SK-N-SH treated with all-trans-retinoic acid at 6 μM for 48 hours (cell line): ENCODE measurements at regions not wholly inside any gene's neighbourhood (a gene's known extent, or its start where the extent isn't known, plus 50 kb on each side); places are given as distances from the start of the nearest gene placed in this dataset.
A peak's percentile ranks its signal among the peaks of the same experiment; 100 is the strongest.

Experiments used
- ATAC-seq: fragments of 200-7000 bp; cut with Tn5 transposase; 3 replicates; pipeline ENCODE4 v1.9.1; 2020; ENCODE audit warnings: mild to moderate bottlenecking, moderate library complexity
- ARNTL ChIP-seq: fragments of 450-650 bp; formaldehyde crosslinking; IDR thresholded peaks from 2 replicates; pipeline ENCODE4 v1.5.0; 2020; ENCODE audit warnings: low read depth, mild to moderate bottlenecking, moderate library complexity, borderline replicate concordance
- CSDC2 ChIP-seq: fragments of 250-450 bp; sonication (Bioruptor Pico); IDR thresholded peaks from 2 replicates; pipeline ENCODE4 v1.5.0; 2020; ENCODE audit warnings: mild to moderate bottlenecking, moderate library complexity
- ESRRG ChIP-seq: fragments of 250-450 bp; sonication (Bioruptor Pico); IDR thresholded peaks from 2 replicates; pipeline ENCODE4 v1.6.1; 2021; ENCODE audit warnings: mild to moderate bottlenecking
- GLIS3 ChIP-seq: fragments of 250-450 bp; sonication (Bioruptor Pico); IDR thresholded peaks from 2 replicates; pipeline ENCODE4 v1.5.0; 2020; ENCODE audit warnings: mild to moderate bottlenecking, moderate library complexity
- ISL1 ChIP-seq: fragments of 250-450 bp; sonication (Bioruptor Pico); IDR thresholded peaks from 2 replicates; pipeline ENCODE4 v2.1.2; 2022; ENCODE audit warnings: mild to moderate bottlenecking, moderate library complexity
- OSR1 ChIP-seq: fragments of 250-450 bp; sonication (Bioruptor Pico); IDR thresholded peaks from 2 replicates; pipeline ENCODE4 v1.8.0; 2022; ENCODE audit warnings: moderate library complexity, mild to moderate bottlenecking, inconsistent platforms
- PPARA ChIP-seq: fragments of 250-450 bp; sonication (Bioruptor Pico); IDR thresholded peaks from 2 replicates; pipeline ENCODE4 v1.5.0; 2020; ENCODE audit warnings: mild to moderate bottlenecking, borderline replicate concordance
- RARB ChIP-seq: fragments of 250-450 bp; sonication (Bioruptor Pico); IDR thresholded peaks from 2 replicates; pipeline ENCODE4 v1.8.0; 2021; ENCODE audit warnings: mild to moderate bottlenecking, moderate library complexity
- SNAI2 ChIP-seq: fragments of 250-450 bp; sonication (Bioruptor Pico); IDR thresholded peaks from 2 replicates; pipeline ENCODE4 v1.5.0; 2020; ENCODE audit warnings: mild to moderate bottlenecking, moderate library complexity
- TOX ChIP-seq: fragments of 250-450 bp; sonication (Bioruptor Pico); IDR thresholded peaks from 2 replicates; pipeline ENCODE4 v1.8.0; 2021; ENCODE audit warnings: mild to moderate bottlenecking, moderate library complexity, borderline replicate concordance
- ZC3H10 ChIP-seq: fragments of 250-450 bp; sonication (Bioruptor Pico); IDR thresholded peaks from 2 replicates; pipeline ENCODE4 v1.5.1; 2021; ENCODE audit warnings: mild to moderate bottlenecking, moderate library complexity
- ZFP3 ChIP-seq: fragments of 250-450 bp; sonication (Bioruptor Pico); IDR thresholded peaks from 2 replicates; pipeline ENCODE4 v1.5.0; 2020; ENCODE audit warnings: mild to moderate bottlenecking, moderate library complexity
- ZFP30 ChIP-seq: fragments of 450-650 bp; formaldehyde crosslinking; IDR thresholded peaks from 2 replicates; pipeline ENCODE4 v1.5.0; 2022; ENCODE audit warnings: mild to moderate bottlenecking, moderate library complexity
- ZNF565 ChIP-seq: fragments of 450-650 bp; formaldehyde crosslinking; conservative IDR thresholded peaks from 2 replicates; pipeline ENCODE4 v1.5.0; 2020; ENCODE audit warnings: low read depth, mild to moderate bottlenecking, moderate library complexity
- ZNF70 ChIP-seq: fragments of 450-650 bp; formaldehyde crosslinking; IDR thresholded peaks from 2 replicates; pipeline ENCODE4 v1.5.0; 2020; ENCODE audit warnings: mild to moderate bottlenecking, moderate library complexity
- ZNF8 ChIP-seq: fragments of 450-650 bp; formaldehyde crosslinking; IDR thresholded peaks from 2 replicates; pipeline ENCODE4 v1.5.0; 2020; ENCODE audit warnings: mild to moderate bottlenecking, moderate library complexity
- TF ChIP-seq, protein P1 (sequence below): fragments of 250-450 bp; sonication (Bioruptor Pico); IDR thresholded peaks from 2 replicates; pipeline ENCODE4 v1.5.1; 2021; ENCODE audit warnings: mild to moderate bottlenecking, moderate library complexity
- TF ChIP-seq, protein P2 (sequence below): fragments of 250-450 bp; sonication (Bioruptor Pico); IDR thresholded peaks from 2 replicates; pipeline ENCODE4 v1.8.0; 2020; ENCODE audit warnings: mild to moderate bottlenecking, moderate library complexity, borderline replicate concordance
- TF ChIP-seq, protein P3 (sequence below): fragments of 250-450 bp; sonication (Bioruptor Pico); IDR thresholded peaks from 2 replicates; pipeline ENCODE4 v1.5.1; 2020; ENCODE audit warnings: low read depth, mild to moderate bottlenecking, moderate library complexity

DNA sequence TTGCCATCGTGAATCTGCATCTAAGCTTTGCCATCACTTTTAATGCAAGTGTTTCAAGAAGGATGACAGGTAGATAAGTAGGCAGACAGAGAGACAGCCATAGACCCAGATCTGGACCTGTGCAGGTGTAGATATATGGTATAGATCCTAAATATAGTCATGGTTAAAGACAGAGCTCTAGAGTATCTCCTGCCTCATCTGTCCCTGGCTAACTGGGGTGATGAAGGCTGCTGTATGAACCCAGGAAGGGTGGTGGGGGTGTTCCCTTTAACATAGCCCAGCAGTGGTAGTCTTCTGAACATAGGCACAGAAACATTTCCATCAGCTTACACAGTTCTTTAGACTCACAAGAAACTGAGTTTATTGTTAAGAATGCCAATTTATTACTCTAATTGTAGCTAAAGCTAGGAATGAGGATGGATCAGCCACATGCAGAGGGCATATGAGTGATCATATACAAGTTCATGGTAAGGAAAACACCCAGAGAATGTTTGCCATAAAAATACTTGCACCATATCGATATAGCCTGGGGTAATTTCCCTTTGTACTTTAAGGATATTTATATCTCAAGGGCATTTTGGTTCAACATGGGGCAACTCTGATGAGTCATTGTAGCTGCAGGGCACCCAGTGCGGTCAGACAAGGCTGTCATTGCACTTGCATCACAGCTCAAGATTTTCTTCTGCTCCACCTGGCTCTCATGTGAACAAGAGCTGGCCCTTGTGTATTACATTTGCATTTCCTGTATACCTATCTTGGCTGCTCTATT is 587.2 kb downstream of the EPM2A start (continued):
- TF ChIP-seq OSR1 (CRISPR knock-in tag) (no peak), RARB (CRISPR knock-in tag) (no peak), ZNF565 (CRISPR knock-in tag) (no peak), ZFP30 (CRISPR knock-in tag) (no peak), PPARA (CRISPR knock-in tag) (no peak)
- TF ChIP-seq, protein P1, sequence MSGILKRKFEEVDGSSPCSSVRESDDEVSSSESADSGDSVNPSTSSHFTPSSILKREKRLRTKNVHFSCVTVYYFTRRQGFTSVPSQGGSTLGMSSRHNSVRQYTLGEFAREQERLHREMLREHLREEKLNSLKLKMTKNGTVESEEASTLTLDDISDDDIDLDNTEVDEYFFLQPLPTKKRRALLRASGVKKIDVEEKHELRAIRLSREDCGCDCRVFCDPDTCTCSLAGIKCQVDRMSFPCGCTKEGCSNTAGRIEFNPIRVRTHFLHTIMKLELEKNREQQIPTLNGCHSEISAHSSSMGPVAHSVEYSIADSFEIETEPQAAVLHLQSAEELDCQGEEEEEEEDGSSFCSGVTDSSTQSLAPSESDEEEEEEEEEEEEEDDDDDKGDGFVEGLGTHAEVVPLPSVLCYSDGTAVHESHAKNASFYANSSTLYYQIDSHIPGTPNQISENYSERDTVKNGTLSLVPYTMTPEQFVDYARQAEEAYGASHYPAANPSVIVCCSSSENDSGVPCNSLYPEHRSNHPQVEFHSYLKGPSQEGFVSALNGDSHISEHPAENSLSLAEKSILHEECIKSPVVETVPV, result no peak
- TF ChIP-seq, all 23 proteins: peak for 0

DNA sequence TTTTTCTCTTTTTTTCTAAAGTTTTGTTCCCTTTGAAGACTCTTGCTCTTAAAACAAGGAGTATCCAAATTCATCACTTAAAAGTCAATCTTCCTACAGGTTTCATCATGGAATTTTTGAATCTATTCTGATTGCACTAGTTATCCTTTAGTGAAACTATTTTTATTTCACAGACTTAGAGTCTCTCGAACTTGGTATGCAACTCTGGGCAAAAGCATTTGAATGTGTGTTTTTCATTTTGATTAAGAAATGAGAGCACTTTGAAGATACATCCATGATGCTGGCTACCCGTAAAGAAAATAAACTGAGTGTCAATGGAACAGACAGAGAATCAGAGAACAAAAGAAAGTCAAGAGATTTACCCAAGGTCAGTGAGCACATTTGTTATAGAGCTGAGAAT is 586.5 kb downstream of the EPM2A start:
- TF ChIP-seq TOX (CRISPR knock-in tag), result no peak
- TF ChIP-seq ZFP30 (CRISPR knock-in tag), result no peak
- TF ChIP-seq ZFP3 (CRISPR knock-in tag), result no peak
- no peak for TF ChIP-seq SNAI2 (CRISPR knock-in tag)
- no peak for TF ChIP-seq ZNF70
- TF ChIP-seq ISL1 (CRISPR knock-in tag), result no peak
- TF ChIP-seq ARNTL (CRISPR knock-in tag), result no peak
- no peak for TF ChIP-seq ZNF565 (CRISPR knock-in tag)
- TF ChIP-seq, protein P2, sequence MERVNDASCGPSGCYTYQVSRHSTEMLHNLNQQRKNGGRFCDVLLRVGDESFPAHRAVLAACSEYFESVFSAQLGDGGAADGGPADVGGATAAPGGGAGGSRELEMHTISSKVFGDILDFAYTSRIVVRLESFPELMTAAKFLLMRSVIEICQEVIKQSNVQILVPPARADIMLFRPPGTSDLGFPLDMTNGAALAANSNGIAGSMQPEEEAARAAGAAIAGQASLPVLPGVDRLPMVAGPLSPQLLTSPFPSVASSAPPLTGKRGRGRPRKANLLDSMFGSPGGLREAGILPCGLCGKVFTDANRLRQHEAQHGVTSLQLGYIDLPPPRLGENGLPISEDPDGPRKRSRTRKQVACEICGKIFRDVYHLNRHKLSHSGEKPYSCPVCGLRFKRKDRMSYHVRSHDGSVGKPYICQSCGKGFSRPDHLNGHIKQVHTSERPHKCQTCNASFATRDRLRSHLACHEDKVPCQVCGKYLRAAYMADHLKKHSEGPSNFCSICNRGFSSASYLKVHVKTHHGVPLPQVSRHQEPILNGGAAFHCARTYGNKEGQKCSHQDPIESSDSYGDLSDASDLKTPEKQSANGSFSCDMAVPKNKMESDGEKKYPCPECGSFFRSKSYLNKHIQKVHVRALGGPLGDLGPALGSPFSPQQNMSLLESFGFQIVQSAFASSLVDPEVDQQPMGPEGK (CRISPR knock-in tag), result no peak
- no peak for TF ChIP-seq ZNF8 (CRISPR knock-in tag)
- TF ChIP-seq ESRRG (CRISPR knock-in tag), result no peak

DNA sequence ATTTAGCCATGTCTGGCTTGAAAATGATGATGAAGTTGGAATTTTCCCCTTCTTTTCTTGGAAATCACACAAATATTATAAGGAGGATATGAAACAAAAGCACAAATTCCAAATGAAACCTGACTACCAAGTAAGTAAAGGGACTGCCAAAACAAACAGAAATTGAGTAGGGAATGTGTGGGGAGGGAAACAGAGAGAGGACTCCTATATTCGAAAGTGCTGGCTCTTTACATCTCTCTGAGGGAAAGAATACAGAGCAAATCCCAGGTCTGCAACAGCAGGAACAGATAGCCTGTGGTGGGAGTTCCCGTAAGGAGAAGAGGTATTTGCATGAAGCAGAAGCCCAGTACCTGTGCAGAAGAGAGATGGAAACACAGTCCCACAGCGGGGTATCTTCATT is 583.7 kb downstream of the EPM2A start:
- TF ChIP-seq ZFP30 (CRISPR knock-in tag) (no peak), ZC3H10 (no peak), PPARA (CRISPR knock-in tag) (no peak)

More for the DNA sequence above, 586.5 kb downstream of the EPM2A start:
- no peak for ATAC-seq

GRCh38 chr6:145153495-145153894 is 581.8 kb downstream of the EPM2A start:
- TF ChIP-seq, protein P2 (CRISPR knock-in tag), result no peak
- TF ChIP-seq TOX (CRISPR knock-in tag) (no peak), GLIS3 (CRISPR knock-in tag) (no peak), CSDC2 (CRISPR knock-in tag) (no peak), PPARA (CRISPR knock-in tag) (no peak), OSR1 (CRISPR knock-in tag) (no peak), ARNTL (CRISPR knock-in tag) (no peak), ZC3H10 (no peak), SNAI2 (CRISPR knock-in tag) (no peak), ZFP30 (CRISPR knock-in tag) (no peak)
- TF ChIP-seq, protein P3, sequence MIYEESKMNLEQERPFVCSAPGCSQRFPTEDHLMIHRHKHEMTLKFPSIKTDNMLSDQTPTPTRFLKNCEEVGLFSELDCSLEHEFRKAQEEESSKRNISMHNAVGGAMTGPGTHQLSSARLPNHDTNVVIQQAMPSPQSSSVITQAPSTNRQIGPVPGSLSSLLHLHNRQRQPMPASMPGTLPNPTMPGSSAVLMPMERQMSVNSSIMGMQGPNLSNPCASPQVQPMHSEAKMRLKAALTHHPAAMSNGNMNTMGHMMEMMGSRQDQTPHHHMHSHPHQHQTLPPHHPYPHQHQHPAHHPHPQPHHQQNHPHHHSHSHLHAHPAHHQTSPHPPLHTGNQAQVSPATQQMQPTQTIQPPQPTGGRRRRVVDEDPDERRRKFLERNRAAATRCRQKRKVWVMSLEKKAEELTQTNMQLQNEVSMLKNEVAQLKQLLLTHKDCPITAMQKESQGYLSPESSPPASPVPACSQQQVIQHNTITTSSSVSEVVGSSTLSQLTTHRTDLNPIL (CRISPR knock-in tag), result no peak
- ATAC-seq, result no peak

More for the DNA sequence above, 583.7 kb downstream of the EPM2A start:
- no peak for ATAC-seq

GRCh38 chr6:145155411-145155810 is 579.9 kb downstream of the EPM2A start:
- no peak for TF ChIP-seq ZNF70
- TF ChIP-seq ZNF565 (CRISPR knock-in tag), result no peak
- no peak for TF ChIP-seq ZC3H10
- TF ChIP-seq, protein P2 (CRISPR knock-in tag), result no peak
- 0 out of 2 replicates have a peak, but pooled peaks have one; percentile 18 for TF ChIP-seq ZFP3 (CRISPR knock-in tag)
- no peak for TF ChIP-seq ZFP30 (CRISPR knock-in tag)
- TF ChIP-seq, all 23 proteins: peak for 1
- ATAC-seq, result no peak
